ENCODE measurements at regions not wholly inside any gene's neighbourhood (a gene's known extent, or its start where the extent isn't known, plus 50 kb on each side); places are given as distances from the start of the nearest gene placed in this dataset.

DNA sequence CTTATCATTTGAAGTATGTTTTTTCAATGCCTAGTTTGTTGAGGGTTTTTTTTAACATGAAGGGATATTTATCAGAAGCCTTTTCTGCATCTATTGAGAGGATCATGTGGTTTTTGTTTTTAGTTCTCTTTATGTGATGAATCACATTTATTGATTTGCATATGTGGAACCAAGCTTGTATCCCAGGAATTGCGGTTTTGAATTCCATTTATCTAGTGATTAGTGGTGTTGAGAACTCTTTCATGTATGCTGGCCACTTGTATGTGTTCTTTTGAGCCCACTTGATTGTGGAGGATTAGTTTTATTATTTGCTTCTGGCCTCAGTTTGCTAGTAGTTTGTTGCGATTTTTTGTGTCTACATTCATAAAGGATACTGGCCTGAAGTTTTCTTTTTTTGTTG is 85.0 kb upstream of the CNKSR2 start:
- no peak overlapping the region for H3K4me3 ChIP-seq (replicated peaks in 1 of 2; ENCODE audit: low read depth in 2 of 2, low read length in 2 of 2)
- no peak for DNase-seq (ENCODE audit: low read depth in 2 of 2)
- TF ChIP-seq, protein P1, sequence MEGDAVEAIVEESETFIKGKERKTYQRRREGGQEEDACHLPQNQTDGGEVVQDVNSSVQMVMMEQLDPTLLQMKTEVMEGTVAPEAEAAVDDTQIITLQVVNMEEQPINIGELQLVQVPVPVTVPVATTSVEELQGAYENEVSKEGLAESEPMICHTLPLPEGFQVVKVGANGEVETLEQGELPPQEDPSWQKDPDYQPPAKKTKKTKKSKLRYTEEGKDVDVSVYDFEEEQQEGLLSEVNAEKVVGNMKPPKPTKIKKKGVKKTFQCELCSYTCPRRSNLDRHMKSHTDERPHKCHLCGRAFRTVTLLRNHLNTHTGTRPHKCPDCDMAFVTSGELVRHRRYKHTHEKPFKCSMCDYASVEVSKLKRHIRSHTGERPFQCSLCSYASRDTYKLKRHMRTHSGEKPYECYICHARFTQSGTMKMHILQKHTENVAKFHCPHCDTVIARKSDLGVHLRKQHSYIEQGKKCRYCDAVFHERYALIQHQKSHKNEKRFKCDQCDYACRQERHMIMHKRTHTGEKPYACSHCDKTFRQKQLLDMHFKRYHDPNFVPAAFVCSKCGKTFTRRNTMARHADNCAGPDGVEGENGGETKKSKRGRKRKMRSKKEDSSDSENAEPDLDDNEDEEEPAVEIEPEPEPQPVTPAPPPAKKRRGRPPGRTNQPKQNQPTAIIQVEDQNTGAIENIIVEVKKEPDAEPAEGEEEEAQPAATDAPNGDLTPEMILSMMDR (IDR thresholded peaks at IDR 0.05; ENCODE audit: low read depth, low read length) = no peak

DNA sequence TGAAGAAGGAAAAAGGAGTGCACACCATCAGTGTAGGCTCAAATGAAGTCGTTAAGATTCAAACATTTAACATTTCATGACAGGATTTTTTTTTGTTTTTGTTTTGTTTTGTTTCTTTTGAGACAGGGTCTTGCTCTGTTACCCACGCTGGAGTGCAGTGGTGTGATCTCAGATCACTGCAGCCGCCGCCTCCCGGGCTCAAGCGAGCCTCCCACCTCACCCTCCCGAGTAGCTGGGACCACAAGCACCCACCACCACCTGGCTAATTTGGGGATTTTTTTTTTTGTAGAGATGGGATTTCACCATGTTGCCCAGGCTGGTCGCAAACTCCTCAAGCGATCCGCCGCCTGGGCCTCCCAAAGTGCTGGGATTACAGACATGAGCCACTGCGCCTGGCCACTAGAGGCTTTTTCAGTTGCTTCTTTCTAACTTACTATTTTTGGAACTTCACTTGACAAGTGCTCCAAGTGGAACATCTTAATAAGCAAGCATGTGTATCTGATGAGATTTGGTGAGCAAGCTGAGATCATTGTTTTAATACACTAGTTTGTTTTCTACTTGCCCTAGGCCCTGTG is 78.9 kb upstream of the CNKSR2 start:
- TF ChIP-seq, protein P1 (IDR thresholded peaks at IDR 0.05; ENCODE audit: low read depth, low read length) = no peak
- DNase-seq (ENCODE audit: low read depth in 2 of 2) = no peak
- no peak overlapping the region for H3K4me3 ChIP-seq (replicated peaks in 1 of 2; ENCODE audit: low read depth in 2 of 2, low read length in 2 of 2)

DNA sequence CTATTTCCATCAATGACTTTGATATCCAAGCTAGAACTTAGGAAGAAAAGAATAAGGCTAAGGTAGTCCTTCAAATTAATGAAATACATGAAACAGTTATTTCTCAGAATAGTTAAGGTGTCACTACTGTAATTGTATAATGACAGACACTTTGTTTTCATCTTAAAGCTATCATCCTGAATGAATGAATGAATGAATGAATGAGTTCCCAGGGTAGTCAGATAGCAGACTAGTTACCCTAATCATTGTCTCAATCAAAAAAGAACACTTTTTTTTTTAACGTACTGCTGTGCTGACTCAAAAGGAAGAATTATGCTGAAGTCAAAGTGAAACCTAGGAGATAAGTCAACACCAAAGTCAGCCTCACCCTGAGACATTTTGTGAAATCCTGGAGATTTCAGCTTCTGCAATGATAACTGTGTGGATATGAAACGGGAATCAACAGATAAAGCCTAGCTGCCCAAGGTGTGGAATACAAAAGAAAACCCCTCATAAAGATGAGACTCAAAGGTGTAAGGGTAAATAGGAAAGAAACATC is 68.3 kb upstream of the CNKSR2 start:
- H3K4me3 ChIP-seq (replicated peaks in 1 of 2; ENCODE audit: low read depth in 2 of 2, low read length in 2 of 2) = no peak overlapping the region
- TF ChIP-seq, protein P1 (IDR thresholded peaks at IDR 0.05; ENCODE audit: low read depth, low read length) = no peak
- DNase-seq (ENCODE audit: low read depth in 2 of 2) = no peak

DNA sequence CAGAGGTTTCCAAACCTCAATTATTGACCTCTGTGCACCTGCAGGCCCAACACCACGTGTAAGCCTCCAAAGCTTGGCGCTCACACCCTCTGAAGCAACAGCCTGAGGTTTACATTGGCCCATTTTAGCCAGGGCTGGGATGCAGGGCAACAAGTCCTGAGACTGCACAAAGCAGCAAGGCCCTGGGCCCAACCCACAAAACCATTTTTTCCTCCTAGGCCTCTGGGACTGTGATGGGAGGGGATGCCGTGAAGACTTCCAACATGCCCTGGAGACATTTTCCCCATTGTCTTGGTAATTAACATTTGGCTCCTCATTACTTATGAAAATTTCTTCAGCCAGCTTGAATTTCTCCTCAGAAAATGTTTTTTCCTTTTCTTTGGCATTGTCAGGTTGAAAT is 54.9 kb upstream of the CNKSR2 start:
- no peak for DNase-seq (ENCODE audit: low read depth in 2 of 2)
- TF ChIP-seq, protein P1 (IDR thresholded peaks at IDR 0.05; ENCODE audit: low read depth, low read length) = no peak
- H3K4me3 ChIP-seq (replicated peaks in 1 of 2; ENCODE audit: low read depth in 2 of 2, low read length in 2 of 2) = no peak overlapping the region
